ENCODE measurements at regions not wholly inside any gene's neighbourhood (a gene's known extent, or its start where the extent isn't known, plus 50 kb on each side); places are given as distances from the start of the nearest gene placed in this dataset.

GRCh38 chr17:49904893-49905292, 57.0 kb upstream of the TAC4 start:
- in situ Hi-C loops (cut with HindIII; ENCODE audit: low sequenced_read_pairs), result loop anchor here (5.0 kb wide), 2 partner anchors 53 to 92 kb away; partner anchors contain the start of gene DLX3
- TF ChIP-seq, protein P1, sequence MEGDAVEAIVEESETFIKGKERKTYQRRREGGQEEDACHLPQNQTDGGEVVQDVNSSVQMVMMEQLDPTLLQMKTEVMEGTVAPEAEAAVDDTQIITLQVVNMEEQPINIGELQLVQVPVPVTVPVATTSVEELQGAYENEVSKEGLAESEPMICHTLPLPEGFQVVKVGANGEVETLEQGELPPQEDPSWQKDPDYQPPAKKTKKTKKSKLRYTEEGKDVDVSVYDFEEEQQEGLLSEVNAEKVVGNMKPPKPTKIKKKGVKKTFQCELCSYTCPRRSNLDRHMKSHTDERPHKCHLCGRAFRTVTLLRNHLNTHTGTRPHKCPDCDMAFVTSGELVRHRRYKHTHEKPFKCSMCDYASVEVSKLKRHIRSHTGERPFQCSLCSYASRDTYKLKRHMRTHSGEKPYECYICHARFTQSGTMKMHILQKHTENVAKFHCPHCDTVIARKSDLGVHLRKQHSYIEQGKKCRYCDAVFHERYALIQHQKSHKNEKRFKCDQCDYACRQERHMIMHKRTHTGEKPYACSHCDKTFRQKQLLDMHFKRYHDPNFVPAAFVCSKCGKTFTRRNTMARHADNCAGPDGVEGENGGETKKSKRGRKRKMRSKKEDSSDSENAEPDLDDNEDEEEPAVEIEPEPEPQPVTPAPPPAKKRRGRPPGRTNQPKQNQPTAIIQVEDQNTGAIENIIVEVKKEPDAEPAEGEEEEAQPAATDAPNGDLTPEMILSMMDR (IDR thresholded peaks at IDR 0.05; ENCODE audit: low read depth, low read length, missing control alignments), result no peak
- no peak for DNase-seq (ENCODE audit: low read depth)
- no peak overlapping the region for H3K4me3 ChIP-seq (ENCODE audit: low read depth, low read length)

DNA sequence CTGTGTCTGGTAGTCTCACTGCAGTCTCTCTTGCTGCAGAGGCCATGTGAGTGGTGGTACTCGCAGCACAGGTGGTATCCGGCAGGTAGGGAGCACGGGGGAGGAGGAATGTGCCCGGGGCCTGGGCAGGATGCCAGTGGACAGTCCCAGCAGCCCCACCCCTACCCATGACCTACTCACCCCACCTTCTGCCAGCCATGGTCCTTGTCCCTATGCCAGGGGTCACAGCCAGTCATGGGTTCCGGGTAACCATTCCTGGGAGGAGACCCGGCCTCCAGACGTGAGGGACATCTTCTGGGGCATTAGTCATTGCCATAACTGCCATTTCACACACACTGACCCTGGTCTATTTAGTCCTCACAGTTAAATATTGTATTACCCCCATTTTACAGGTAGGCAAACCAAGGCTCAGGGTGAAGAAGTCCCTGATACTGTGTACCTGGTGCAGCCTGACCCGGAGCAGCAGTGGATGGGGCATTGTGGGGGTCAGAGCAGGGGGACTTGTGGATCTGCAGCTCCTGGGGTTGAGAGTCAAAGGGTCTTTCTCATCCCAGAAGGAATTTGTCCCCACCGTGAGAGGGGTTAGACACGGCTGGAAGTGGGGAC, 58.8 kb upstream of the TAC4 start:
- DNase-seq (ENCODE audit: low read depth), result no peak
- no peak overlapping the region for H3K4me3 ChIP-seq (ENCODE audit: low read depth, low read length)
- TF ChIP-seq, protein P1 (IDR thresholded peaks at IDR 0.05; ENCODE audit: low read depth, low read length, missing control alignments), result no peak
- in situ Hi-C loops (cut with HindIII; ENCODE audit: low sequenced_read_pairs), result loop anchor here (5.0 kb wide), 1 partner anchor 54 kb away; no protein-coding TSS in a partner anchor

DNA sequence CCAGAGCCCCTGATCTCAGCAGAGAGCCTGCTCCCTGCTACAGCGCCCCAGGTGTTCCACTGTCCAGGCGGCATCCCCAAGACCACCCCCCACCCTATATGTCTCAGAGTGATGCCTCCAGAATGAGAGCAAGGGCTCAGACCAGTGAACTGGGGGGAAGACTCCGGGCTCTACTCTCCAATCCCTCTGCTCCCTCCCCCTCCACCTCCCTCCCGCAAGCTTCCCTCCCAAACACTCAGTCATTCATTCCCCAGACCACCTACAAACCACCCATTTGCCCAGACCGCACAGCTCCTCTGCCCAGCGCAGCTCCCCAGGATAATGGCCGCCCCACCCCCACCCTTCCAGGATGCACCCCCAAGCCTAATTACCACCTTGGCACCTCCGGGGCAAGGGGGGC, 59.4 kb upstream of the TAC4 start:
- DNase-seq (ENCODE audit: low read depth), result no peak
- TF ChIP-seq, protein P1 (IDR thresholded peaks at IDR 0.05; ENCODE audit: low read depth, low read length, missing control alignments), result no peak
- in situ Hi-C loops (cut with HindIII; ENCODE audit: low sequenced_read_pairs), result loop anchor here (5.0 kb wide), 1 partner anchor 55 kb away; no protein-coding TSS in a partner anchor
- no peak overlapping the region for H3K4me3 ChIP-seq (ENCODE audit: low read depth, low read length)

- H3K4me3 ChIP-seq (ENCODE audit: low read depth, low read length), result no peak overlapping the region
- TF ChIP-seq, protein P1 (IDR thresholded peaks at IDR 0.05; ENCODE audit: low read depth, low read length, missing control alignments), result no peak
- DNase-seq (ENCODE audit: low read depth), result no peak
- in situ Hi-C loops (cut with HindIII; ENCODE audit: low sequenced_read_pairs), result loop anchor here (5.0 kb wide), 1 partner anchor 57 kb away; no protein-coding TSS in a partner anchor
Measured at GRCh38 chr17:49908782-49909714, 59.9 kb upstream of the DLX4 start.

- no peak for DNase-seq (ENCODE audit: low read depth)
- in situ Hi-C loops (cut with HindIII; ENCODE audit: low sequenced_read_pairs), result no loop called here
- H3K4me3 ChIP-seq (ENCODE audit: low read depth, low read length), result peak overlapping the region; percentile 14
- TF ChIP-seq, protein P1 (IDR thresholded peaks at IDR 0.05; ENCODE audit: low read depth, low read length, missing control alignments), result no peak
Measured at GRCh38 chr17:49910094-49910857, 58.7 kb upstream of the DLX4 start.

DNA sequence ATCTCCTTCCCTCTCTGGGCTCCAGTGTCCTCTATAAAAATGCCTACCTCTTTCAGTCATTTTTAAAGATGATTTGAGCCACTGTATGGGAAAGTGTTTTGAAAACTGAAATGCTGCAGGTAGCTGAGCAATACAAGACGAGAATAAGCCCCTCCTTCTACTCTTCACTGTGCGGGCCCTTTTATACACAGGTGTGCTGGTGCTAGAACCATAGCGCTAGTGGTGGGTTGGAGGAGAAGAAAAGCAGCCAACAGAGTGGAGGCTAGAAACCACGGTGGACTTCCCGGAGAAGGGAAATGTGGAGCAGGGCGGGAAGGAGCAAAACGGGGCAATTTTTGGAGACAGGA, 58.2 kb upstream of the DLX4 start:
- no peak for DNase-seq (ENCODE audit: low read depth)
- H3K4me3 ChIP-seq (ENCODE audit: low read depth, low read length), result no peak overlapping the region
- TF ChIP-seq, protein P1 (IDR thresholded peaks at IDR 0.05; ENCODE audit: low read depth, low read length, missing control alignments), result no peak
- in situ Hi-C loops (cut with HindIII; ENCODE audit: low sequenced_read_pairs), result no loop called here
